SK-N-MC (cell line): ENCODE measurements at regions not wholly inside any gene's neighbourhood (a gene's known extent, or its start where the extent isn't known, plus 50 kb on each side); places are given as distances from the start of the nearest gene placed in this dataset.

Experiments
- EZH2 ChIP-seq: fragments of 200-600 bp; sonication (generic); IDR thresholded peaks from one replicate; pipeline ENCODE4 v1.6.1; 2017; ENCODE audit warnings: antibody characterized with exemption
- POLR2AphosphoS5 ChIP-seq: IDR thresholded peaks from 2 replicates; pipeline ENCODE4 v1.6.1; 2012; ENCODE audit warnings: mild to moderate bottlenecking, low read depth, low read length, borderline replicate concordance

GRCh38 chr10:10967029-10967428, 50.6 kb upstream of the CELF2 start:
- TF ChIP-seq POLR2AphosphoS5 (no peak), EZH2 (no peak)
